HG02678 (cell line): ENCODE measurements at regions not wholly inside any gene's neighbourhood (a gene's known extent, or its start where the extent isn't known, plus 50 kb on each side); places are given as distances from the start of the nearest gene placed in this dataset.
"Not testable (repeated sequence)": the region's sequence is repeated elsewhere in the genome, so short reads cannot be mapped to it uniquely, and the experiment has no call there.

ENCODE experiments used
- ATAC-seq: cut with Tn5 transposase; IDR thresholded peaks from one replicate; pipeline ENCODE4 v1.9.1; 2021; ENCODE audit warnings: mild to moderate bottlenecking, moderate library complexity; ENCODE audit not compliant: unreplicated experiment

DNA sequence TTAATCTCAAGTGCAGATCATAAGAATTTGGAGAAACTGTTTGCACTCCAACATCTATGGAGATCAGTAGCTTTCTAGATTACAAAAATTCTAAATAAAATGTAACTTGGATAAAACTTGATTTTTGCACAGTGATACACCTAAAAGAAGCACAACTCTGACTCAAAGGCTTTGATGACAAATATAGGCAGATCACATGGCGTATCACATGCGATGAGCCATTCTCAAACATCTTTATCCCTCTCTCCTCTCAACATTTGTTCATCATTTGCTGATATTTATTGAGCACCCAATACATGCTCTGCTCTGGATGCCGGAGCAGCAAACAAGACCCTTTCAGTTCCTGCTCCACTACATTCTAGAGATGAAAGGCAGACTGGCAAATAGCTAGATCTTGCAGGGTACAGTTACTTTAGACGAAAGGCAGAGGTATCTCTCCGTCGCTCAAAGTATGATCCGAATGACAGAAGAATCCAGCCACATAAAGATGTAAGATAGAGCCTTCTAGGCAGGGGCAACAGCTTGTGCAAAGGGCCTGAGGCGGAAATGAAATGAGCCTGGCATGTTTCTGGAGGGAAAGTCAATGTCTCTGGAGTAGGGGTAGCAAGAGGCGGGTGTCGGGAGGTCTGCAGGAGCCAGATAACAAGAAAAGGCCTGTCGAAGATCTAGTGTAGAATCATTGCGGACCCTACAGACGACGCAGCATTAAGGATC, 145.8 kb upstream of the ERRFI1 start:
- no peak for ATAC-seq

DNA sequence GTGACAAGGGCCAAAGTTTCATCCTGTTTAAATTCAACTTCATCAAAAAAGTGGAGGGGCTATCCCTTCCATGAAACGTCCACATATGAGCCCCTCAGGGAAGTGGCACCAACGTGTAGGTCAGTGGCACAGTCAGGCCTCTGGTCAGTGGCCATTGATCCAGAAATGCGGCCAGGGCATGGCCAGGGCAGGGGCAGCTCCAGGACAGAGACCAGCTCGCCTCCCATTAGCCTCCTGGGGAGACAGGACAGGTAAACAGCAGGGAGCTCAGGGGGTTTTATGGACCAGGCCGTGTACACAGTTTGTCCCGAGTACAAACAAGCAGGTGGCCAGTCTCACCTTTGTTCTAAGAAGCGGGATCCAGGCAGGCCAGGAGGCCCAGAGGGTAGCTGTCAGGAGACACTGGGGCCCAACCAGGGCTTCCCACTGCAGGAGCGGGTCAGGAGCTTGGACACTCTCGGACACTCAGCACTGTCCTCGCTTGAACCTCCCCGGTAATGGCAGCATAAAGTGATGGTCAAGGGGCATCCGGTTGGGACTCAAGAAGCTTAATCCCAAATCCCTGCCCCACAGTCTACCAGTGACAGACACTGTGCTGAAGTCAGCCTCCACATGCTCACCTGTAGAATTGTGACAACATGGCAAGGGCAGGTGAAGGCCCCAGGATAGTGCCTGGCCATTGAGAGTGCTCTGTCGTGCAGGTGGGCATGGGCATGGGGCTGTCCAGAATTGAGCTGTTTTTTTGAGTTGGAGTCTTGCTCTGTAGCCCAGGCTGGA, 144.1 kb upstream of the ERRFI1 start:
- no peak for ATAC-seq

DNA sequence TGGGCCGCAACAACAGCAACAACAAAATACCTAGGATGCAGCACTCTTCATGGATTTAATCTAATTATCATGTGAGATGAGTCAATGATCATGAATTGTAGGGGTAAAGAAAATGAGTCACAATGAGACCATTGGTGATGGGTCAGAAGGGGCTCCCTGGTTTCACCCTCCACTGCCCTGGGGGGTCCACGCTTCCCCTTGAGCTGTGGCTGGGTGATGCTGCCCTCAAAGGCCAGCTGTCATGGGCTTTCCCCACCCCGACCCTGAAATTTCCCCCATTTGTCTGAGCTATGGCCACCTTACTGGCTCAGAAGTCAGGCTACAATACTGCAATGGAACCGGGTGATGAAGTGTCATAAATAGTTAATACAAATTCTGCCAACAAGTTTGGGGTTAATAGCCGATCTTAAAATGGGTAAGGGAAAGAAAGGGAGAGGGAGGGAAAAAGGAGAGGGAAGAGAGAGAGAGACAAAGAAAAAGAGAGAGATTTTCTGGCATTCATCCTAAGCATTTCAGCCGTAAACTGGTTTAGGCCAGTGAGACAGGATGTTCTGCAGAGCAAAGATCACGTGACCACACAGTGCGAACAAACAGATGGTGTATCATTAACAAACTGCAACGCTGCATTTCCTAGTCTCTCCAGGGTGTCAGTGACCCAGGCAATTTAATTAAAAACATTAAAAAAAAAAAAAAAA, 143.4 kb upstream of the ERRFI1 start:
- ATAC-seq: peak; percentile 72

- ATAC-seq: no peak
These were observed 141.8 kb upstream of the ERRFI1 start for GRCh38 chr1:8167936-8168335.

GRCh38 chr1:8166406-8166805, 140.3 kb upstream of the ERRFI1 start:
- ATAC-seq: no peak

DNA sequence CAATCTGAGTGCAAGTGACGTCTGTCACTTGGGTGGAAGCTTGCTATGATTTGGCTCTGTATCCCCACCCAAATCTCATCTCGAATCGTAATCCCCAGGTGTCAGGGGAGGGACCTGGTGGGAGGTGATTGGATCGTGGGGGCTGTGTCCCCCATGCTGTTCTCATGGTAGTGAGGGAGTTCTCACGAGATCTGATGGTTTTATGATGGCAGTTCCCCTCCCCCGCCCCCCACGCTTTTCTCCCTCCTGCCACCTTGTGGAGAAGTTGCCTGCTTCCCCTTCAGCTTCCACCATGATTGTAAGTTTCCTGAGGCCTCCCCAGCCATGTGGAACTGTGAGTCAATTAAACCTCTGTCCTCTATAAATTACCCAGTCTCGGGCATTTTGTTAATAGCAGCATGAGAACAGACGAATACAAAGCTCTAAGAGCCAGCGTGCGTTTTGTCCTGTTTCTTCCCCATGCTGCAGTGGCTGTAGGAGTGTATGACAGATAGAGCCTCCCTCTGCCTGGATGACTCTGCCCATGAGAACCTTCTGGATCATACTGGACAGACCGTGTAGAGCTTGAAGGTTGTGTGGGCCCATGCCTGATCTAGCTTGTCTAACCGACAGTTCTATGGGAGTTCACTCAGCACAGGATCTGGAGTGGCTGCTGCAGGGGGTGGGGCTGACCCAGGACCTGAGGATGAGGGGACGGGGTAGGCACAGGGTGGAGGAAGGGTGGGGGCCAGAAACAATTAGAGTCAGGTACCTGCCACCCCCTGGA, 139.7 kb upstream of the ERRFI1 start:
- no peak for ATAC-seq

- no peak for ATAC-seq
These were observed 138.6 kb upstream of the ERRFI1 start for GRCh38 chr1:8164670-8165069.

DNA sequence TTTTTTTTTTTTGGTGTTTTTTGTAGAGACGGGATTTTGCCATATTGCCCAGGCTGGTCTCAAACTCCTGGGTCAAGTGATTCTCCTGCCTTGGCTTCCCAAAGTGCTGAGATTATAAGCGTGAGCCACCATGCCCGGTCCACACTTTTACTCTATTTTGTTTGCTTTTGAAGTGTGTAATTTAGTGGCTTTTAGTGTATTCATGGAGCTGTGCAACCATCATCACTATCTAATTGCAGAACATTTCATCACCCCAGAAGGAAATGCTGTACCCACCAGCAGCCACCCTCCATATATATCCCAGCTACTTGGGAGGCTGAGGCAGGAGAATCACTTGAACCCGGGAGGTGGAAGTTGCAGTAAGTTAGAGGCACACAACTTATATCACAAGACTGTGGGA, 136.9 kb upstream of the ERRFI1 start:
- ATAC-seq: no peak

DNA sequence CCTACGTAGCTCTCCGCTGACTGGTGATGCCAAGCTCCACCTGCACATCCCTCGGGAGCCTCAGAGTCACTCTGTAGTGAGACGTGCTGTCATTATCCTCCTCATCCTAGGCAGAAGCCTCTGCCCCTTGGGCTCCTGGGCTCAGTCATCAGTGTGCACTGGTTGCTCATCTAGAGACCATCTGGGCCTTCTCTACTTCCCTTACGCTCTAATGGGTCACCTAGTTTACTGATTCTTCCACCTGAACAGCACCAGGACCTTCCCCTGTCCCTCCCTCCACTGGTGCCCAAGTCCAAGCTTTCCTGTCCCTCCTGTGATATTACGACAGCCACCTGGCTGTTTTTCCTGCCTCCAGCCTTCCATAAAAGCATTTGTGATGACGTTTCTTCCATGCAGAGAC, 136.1 kb upstream of the ERRFI1 start:
- no peak for ATAC-seq

- no peak for ATAC-seq
These were observed 135.5 kb upstream of the ERRFI1 start for GRCh38 chr1:8161546-8162105.

DNA sequence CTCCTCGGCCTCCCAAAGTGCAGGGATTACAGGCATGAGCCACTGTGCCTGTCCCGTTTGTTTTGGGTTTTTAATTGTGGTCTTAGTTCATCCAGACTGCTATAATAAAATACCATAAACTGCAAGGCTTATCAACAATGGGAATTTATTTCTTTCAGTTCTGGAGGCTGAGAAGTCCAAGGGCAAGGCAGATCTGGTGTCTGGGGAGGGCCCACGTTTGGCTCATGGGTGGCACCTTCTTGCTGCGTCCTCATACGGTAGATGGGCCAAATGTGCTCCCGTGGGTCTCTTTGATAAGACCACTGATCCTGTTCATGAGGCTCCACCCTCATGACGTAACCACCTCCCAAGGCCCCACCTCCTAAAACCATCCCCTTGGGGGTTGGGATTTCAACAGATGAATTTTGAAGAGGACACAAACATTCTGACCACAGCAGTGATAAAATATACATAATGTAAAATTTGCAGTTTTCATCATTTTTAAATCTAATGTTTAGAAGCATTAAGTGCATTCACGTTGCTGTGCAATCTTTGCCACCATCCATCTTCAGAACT, 133.4 kb upstream of the ERRFI1 start:
- no peak for ATAC-seq

DNA sequence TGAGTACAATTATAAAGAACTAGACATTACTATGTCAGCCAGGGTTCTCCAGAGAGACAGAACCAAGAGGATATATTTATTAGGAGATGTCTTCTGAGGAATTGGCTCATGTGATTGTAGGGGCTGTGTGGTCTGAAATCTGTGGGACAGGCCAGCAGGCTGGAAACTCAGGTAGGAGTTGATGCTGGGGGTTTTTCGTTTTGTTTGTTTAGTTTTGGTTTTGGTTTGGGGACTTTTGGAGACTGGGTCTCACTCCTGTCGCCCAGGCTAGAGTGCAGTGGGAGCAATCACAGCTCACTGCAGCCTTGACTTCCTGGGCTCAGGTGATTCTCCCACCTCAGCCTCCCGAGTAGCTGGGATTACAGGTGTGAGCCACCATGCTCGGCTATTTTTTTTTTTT, 132.9 kb upstream of the ERRFI1 start:
- ATAC-seq: no peak

DNA sequence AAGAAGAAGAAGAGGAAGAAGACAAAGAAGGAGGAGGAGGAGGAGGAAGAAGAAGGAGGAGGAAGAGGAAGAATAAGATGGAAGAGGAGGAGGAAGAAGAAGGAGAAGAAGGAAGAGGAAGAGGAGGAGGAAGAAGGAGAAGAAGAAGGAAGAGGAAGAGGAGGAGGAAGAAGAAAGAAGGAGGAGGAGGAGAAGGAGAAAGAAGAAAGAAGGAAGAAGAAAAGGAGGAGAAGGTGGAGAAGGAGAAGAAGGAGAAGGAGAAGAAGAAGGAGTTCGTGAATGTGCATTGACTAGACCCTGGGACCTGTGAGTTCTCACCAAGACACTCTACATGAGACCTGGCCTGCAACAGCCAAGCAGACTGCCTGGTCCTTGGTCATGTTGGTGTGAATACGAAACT, 131.7 kb upstream of the ERRFI1 start:
- ATAC-seq: no peak

DNA sequence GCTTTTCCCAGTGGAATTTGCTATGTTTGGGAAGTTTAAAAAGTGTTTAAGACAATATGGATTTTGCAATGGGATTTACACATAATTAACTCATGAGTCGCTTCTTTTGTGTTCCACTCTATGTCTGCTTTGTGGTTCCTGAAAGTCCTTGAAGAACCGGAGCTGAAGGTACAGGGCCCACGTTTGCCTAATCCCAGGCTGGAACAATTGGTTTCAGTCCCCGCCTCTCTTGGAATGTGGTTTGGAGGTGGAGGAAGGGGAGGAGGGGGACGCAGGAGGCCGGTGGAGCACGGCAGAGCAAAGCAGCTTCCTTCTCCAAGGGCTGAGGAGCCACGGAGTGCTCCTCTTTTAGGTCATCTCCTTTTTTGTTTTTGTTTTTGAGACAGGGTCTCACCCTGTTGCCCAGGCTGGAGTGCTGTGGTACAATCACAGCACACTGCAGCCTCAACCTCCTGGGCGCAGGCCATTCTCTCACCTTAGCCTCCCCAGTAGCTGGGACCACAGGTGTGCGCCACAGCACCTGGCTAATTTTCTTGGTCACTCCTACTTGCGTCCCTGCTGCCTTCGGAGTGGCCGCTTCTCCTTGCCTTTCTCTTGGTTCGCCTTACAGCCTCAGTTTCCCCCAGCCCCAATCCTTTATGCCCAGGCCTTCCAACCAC, 129.5 kb upstream of the ERRFI1 start:
- ATAC-seq: no peak

DNA sequence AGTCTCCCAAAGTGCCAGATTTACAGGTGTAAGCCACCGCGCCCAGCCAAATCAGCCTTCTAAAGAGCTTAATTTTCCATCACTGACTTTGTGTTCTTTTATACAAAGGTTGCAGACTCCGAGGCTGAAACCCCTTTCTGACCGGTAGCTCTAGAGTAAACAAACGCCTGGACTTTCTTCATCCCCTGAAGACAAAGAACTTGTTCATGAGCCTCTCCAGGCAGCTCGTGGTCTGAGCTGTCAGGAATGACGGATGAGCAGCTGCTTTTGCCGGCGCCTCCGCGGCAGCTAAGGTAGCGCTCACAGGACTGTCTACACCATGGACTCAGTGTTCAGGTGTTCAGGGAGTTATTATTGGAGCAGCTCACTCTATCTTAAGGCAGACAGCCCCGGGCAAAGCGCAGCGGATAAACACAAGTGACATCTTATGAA, 128.5 kb upstream of the ERRFI1 start:
- no peak for ATAC-seq

GRCh38 chr1:8153961-8154360, 127.9 kb upstream of the ERRFI1 start:
- no peak for ATAC-seq

DNA sequence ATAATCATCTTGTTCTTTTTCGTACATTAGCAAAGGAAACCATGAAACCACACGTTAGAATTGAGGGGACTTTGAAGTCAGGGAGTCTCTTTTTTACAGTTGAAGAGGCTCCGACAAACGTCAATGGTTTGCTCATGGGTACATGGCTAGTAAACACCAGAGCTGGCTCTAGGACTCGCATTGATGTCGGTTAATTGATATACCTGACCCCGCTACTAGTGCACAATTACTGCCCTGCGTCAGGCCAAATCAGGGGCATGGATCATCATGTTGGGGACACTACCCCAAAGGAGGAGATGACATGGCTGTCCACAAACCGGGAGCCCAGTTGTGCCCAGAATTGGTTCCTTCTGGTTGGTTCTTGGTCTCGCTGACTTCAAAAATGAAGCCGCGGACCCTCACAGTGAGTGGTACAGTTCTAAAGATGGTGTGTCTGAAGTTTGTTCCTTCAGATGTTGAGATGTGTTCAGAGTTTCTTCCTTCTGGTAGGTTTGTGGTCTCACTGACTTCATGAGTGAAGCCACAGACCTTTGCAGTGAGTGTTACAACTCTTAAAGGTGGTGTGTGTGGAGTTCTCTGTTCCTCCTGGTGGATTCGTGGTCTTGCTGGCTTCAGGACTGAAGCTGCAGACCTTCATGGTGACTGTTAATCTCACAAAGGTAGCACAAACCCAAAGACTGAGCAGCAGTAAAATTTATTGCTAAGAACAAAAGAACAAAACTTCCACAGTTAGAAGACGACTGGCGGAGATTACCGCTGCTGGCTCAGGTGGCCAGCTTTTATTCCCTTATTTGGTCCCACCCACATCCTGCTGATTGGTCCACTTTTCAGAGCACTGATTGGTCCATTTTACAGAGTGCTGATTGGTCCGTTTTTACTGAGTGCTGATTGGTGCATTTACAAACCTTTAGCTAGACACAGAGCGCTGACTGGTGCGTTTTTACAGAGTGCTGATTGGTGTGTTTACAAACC, 126.9 kb upstream of the ERRFI1 start:
- no peak for ATAC-seq

GRCh38 chr1:8151647-8152046, 125.5 kb upstream of the ERRFI1 start:
- ATAC-seq: no peak

DNA sequence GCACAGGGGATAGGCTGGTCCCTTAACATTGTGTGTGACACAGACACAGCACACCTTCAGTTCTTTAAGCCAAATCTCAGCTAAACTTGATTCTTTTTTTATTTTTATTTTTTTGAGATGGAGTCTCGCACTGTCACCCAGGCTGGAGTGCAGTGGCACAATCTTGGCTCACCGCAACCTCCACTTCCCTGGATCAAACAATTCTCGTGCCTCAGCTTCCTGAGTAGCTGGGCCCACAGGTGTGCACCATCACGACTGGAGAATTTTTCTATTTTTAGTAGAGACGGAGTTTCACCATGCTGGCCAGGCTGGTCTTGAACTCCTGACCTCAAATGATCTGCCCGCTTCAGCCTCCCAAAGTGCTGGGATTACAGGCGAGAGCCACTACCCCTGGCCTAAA, 123.6 kb upstream of the ERRFI1 start:
- ATAC-seq: not testable (repeated sequence)
